HG03442 (cell line): ENCODE measurements at regions not wholly inside any gene's neighbourhood (a gene's known extent, or its start where the extent isn't known, plus 50 kb on each side); places are given as distances from the start of the nearest gene placed in this dataset.

Experiments used
- ATAC-seq: cut with Tn5 transposase; IDR thresholded peaks from one replicate; pipeline ENCODE4 v1.9.1; 2021; ENCODE audit warnings: mild to moderate bottlenecking, moderate library complexity; ENCODE audit not compliant: unreplicated experiment

DNA sequence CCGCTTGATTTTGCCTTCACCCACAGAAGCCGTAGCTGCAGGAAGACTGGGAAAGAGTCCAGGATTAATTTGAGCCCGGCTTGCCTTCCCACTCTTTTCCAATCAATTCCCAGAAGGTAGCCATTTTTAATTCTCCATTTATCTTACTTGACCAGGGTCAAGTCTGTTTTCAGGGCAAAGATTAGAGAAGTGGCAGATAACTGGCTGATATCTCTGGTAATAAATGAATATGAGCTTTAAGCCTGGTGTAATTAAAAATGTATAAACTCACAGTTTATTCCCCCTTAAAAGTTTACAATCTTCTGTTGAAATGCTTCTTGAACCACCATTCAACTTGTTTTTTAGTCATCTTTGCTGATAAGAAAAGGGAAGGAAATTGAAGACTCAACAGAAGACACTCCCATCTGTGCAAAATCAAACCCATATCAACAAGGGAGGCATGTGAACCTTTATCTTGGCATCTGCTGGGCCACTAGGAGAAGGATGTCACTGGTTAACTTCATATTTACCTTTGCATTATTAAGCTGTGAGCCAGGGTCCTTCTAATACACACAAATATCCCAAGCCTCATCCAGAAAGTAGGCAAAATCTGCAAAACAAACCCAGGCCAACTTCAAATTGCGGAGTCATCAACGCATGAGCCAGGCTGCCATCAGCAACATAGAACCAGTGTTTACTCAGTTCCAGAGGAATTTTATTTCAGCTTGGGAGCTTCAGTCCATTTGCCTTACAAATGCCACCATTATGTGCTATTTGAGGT is 314.6 kb upstream of the MAF start:
- no peak for ATAC-seq

DNA sequence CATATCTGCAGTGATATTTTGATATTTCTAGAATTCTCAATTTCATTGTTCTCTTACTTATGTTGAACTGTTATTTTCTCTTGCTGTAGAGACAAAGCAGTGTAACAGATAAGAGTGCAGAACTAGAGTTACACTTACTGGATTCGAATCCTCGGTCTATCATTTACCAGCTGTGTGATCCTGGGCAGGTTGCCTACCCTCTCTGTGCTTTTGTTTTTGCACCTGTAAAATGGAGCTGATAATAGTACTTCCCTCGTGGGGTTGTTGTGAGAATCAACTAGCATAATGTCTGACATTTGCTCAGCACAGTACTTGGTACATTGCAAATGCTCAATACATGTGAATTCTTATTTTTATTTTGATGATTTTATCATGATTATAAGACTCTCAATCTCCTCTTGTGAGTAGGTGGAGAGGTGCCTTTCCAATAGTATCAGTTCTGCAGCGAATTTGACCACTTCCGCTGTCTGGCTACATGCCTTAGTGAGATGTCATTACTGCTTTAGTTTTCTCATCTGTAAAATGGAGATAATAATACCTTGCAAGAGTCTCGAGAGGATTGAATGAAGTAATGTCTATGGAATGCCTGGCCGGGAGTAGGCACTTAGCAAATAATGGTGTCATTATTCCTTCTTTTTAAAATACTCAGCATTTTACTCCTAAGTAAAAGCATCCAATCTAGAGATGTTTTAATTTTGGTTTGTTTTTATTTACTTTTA is 312.2 kb upstream of the MAF start:
- ATAC-seq, result no peak

DNA sequence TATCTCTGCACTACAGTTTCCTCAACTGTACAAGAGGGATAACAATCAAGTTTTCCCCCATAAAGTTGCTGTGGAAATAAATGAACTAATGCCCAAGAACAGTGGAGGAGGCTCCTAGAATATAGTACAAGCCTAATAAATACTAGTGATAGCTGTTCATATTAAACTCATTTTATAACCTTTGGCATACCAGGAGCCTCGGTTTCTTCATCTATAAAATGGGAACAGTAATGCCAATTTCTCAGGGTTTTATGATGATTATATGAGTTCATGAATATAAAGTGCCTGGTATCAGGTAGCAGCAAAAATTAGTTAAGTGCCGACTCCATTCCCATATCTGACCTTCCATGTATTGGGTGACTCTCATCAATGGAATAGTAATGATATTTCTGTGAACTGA is 311.1 kb upstream of the MAF start:
- no peak for ATAC-seq

DNA sequence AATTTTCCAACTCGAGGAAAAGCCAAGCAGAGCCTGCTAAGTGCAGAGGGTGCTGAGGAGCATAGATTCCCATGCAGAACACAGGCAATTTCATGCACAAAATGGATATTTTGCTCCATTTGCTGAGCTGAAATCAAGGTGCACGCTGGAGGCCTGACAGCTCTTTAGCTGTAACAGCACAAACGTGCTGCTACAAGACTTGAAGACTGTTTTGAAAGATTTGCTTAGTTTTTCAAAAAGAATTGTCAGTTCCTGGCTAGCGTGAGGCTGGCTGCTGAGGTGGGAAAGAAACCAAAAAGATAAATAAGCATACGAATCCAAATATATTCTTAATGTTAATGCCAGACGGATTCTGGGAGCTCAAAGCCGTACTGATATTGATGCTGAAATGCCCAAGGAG is 309.0 kb upstream of the MAF start:
- ATAC-seq, result no peak

DNA sequence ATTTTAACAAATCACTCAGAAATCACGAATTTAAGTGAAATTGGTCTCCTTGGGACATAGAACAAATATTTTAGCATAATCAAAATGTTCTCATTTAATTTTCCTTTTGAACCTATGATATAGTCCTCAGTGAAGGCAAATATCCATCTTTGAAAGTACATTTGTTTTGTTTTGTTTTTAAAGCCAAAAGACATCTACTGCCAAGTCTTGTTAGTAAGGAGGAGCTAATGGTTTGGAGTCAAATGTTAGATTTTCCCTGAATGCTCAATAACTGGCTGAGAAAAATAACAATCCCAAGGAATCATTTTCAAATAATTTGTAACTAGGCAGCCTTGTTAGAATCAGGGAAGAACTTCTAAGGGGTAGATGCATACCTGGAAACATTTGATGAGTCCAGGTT is 302.9 kb upstream of the MAF start:
- no peak for ATAC-seq

DNA sequence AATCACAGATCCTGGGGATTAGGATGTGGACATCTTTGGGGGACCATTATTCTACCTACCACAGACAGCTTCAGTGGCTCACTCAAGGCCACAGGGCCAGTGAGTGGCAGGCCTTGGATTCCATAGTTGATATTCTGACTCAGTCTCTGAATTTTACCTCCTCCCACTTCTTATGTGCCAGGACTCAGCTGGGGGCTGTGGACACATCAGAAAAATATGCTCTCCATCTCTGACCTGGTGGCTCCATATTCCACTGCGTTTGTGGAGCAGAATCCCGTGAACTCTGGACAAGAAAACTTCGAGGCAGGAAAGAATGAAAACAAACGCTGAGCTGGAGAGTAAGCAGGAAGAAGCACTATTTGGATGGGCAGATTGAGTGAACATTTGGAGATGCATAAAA is 301.8 kb upstream of the MAF start:
- no peak for ATAC-seq

DNA sequence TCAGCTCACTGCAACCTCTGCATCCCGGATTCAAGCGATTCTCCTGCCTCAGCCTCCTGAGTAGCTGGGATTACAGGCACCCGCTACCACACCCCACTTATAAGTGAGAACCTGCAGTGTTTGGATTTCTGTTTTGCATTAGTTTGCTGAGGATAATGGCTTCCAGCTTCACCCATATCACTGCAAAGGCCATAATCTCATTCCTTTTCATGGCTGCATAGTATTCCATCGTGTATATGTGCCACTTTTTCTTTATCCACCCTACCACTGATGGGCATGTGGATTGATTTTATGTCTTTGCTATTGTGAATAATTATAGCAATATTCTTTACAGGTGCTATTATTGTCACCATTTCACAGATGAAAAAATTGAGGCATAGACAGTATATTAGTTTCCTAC is 301.0 kb upstream of the MAF start:
- ATAC-seq, result no peak

DNA sequence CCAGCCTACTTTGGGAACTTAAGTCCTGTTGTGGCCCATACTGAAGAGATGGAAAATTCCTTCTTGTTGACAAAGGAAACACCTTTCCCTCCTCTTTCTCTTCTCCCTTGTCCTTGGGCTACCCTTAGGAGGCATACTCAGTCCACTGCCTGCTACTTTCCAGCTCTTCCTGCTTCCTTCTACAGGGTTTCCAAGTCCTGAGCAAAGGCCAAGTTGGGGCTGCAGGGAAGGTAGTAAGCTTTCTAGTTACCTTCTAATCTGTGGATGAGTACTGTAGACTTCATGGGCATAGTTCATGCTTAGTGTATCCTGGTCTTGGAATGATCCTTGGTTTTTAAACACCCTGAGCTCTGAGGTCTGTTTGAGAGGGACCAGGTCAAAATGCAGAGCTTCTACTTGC is 299.2 kb upstream of the MAF start:
- no peak for ATAC-seq

DNA sequence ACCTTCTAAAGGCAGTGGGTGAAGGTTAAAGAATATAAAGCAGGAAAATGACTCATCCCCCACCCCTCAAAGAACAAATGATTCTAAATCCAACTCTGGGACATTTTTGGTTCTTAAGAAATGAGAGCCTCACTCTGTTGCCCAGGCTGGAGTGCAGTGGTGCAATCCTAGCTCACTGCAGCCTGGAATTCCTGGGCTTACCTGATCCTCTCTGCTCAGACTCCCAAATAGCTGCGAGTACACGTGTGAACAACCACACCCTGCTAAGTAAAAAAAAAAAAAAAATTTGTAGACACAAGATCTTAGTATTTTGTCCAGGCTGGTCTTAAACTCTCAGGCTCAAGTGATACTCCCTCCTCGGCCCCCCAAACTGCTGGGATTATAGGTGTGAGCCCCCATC is 298.8 kb upstream of the MAF start:
- ATAC-seq, result no peak

DNA sequence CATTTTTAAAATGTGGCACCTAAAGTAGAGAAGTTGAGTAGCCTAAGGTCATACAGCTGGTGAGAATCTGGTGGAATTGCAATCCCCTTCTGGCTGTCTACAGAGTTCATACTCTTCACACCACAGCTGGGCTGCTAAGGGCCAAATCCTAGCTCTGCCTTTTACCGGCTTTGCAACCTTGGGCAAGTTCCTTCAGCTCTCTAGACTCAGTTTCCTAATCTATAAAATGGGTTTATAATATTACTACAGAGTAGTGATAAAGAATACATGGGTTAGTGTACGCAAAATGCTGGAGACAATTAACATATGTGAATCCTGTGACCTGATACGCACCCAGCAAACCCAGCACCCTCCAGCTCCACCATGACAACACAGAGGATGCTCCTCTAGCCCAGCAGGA is 298.2 kb upstream of the MAF start:
- no peak for ATAC-seq

DNA sequence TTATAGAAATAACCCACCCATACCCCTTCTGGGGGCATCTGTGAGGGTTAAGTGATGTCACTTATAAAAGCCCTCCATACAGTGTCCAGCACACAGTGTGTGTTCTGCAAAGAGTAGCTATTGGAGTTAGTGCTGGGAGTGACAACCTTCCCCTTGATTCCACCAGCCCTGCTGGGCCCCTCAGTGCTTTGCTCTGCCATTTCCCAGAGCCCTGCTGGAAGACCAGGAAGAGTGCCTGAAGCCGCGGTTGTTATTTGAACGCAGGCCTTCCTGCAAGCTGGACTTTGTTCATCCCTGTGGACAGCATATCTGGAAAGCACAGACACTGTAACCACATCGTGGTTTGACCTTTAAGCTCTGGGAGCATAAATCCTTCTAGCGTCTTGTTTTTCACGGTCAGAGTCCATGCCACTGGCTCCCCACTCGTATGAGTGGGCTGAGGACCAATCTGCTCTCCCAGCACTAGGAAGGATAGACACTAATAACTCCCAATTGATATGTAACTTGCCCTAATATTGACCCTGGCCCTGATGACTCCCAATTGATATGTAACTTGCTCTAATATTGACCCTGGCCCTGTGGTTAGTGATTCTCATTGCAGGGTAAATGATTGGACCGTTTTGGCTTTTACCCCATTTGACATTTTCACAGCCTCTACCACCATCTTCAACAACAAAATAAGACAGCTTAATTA is 297.1 kb upstream of the MAF start:
- ATAC-seq, result no peak

DNA sequence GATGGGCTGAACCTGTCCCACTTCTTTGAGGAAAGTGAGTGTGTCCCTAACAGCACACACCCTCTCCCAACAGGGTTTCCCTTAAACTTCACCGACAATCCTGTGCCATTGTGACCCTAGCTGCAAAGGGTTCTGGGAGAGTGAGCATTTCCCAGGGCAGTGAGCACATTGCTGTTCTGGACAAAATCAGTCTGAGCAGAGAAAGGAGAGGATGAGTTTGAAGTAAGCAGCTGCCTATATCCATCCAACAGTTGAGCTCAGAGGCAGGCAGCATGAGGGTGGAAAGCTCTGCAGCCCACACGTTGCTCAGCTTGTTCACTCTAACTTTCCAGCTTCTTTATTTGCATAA is 296.5 kb upstream of the MAF start:
- ATAC-seq, result no peak

DNA sequence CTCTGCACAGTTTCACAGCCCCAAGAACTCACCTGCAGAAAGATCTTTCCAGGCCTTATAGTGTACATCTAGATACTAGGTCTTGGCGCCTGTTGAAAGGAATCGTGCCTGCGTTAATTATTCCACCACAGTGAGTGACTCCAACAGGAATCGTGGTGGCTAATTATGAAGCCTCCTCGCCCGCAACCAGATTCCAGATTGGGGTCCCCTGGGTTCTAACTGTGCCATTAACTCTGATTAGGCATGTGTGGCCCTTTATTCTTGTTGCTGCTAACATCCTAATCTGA is 295.3 kb upstream of the MAF start:
- ATAC-seq, result no peak

DNA sequence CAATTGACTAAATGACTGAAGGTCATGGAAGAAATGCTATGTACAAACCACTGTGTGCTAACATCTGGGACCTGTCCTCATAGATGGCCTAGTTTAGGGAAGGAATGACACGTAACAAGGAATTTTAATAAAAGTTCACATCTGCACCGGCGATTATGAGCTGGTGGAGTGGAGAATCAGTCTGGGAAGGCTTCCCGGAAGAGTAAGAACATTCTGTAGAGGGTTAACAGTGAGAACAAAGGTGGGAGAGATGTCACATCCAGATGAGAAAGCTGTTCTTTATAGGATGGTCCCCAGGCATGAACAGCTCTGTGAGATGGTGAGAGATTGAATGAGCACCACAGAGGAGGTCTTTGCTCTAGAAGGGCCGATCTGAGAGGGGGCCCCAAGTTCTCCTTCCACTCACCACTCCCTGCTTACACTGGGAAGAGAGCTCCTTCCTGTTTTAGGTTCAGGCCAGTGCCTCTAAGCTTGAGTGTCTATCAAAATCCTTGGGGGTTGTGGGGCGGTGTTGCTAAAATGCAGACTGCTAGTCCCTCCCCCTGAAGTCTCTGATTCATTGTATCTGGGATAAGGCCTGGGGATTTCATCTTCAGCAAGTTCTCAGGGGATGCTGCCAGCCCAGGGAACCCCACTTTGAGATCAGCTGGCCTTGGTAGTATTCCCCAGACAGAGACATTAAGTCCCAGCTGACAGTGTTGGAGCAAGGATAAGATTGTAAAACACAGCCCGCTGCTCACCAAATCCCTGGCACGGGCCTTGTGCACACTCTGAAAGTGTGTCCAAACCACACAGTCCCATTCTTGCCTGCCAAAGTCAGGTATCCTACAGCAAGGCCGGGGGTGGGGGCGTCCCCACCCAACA is 294.7 kb upstream of the MAF start:
- no peak for ATAC-seq

DNA sequence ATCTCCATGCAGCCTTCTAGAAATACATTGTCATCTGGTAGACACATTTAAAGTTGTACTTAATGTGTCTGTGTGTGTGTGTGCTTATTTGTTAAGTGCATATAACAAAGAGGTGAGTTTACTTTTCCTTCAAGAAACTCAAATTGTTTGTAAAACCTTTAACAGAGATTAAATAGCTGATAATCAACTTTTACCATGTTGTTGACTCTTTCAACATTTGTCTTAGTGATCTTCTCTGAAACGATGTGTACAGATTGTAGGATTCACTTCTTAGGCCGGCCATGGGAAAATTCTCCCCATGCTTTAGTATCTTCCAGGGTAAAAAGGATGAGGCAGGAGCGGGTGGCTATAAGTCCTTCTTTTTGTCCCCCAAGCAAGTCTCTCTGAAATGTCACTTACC is 292.9 kb upstream of the MAF start:
- no peak for ATAC-seq

DNA sequence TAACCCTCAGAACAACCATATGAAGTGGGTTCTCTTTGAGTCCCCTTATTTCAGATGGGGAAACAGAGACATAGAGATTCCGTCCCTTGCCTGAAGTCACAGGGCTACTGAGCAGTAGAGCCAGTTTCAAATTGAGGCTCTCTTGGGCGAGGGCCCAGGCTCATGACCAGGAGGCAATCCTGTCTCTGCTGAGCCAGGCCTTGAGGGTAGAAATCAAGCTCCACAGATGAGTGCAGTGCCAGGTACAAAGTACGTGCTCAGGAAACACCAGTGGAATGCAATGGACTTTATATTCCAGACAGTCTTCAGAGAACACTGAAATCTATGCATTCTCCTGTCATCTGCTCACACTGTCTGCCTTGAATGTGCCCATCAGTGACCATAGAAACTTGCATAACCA is 291.7 kb upstream of the MAF start:
- ATAC-seq, result no peak

DNA sequence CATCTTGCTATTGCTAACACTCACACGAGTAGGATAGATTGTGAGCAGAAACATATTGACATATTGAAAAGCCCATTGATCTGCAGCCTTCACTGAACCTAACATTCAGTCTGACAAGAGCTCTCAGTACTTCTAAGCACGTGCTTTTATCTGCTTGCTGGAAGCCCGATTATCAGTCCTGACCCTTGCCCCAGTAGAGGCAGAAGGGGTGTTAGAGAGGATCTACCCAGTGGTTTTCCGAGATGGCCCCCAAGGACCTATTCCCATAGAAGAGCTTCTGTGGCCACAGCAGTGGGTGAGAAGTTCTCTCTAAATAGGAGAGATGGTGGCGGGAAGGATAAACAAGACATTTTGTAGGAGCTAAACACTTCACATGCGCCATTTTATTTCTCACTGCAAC is 290.9 kb upstream of the MAF start:
- ATAC-seq, result no peak

DNA sequence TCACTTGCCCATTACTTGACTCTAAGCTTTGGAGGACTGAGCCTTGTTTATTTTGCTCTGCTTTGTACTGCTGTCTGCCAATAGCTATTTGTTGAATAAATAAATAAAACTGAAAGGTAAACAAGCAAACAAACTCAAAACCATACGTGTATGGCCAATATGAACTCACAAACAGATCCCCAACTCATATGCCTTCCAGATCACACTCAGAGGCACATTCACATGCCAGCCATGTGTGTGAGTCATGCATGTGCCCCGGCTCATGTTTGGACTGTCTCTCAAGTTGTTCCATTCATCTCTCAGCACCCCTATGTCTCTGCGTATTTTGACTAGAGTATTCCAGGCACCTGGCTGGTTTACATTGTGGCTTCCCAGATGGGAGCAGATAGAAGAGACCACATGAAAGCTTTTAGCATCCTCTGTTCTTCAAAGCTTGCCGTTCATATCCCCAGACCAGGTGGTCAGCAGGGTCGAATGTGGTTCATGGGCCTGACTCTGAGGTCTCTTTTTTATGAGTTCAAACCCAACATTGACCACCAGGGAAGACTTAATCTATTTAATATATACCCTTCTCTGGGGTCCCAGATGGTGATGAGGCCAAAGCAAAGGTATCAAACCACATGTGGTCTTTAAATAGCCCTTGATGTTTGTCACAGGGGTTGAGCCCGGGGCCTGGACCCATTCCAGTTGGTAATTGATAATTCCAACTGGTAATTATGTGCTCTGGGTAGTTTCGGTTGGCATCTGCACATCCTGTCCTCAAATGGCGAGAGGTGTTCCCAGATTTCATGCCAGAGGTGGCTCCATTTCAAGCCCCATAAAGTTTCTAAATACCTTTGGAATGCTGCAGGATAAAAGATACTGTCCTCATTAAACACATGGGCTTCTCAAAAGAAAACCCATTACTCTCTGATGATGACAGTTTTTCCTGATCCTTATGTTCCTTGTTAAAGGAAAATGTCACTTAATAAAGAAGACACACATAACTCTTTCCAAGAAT is 287.3 kb upstream of the MAF start:
- ATAC-seq, result no peak

DNA sequence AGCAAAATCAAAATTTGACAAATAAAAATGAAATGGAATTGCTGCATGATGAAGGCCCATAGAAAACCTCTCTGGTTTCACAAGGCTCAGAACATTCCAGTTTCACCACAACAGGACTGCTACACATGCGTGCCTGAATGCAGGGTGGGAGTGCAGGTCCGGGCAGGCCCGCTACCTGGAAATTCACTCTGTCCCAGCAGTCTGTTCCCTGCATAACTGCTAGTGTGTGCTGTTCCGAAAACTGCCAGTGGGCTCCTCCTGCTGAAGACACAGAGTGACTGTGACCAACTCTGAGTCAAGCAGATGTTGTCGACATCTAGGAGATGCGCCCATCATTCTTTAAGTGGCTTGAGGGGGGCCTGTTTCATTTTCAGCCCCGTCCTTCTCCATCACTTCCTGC is 284.8 kb upstream of the MAF start:
- ATAC-seq, result no peak

DNA sequence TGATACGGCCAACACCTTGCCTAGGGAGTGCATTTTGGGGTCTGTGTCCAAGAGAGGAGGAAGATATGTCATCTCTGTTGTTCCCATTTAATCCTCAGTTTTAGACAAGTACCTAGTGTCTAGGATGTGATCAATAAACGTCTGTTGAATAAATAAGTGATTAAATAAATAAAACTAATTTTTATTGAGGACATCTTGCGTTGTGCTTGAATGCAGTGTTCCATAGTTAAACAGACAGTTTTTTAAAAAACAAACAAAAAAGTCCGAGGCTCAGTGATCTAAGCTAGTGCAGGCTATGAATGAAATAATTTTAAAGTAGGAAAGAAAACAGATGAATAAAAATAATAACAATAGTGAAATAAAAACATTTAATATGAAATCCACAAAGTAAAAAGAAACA is 283.0 kb upstream of the MAF start:
- no peak for ATAC-seq
